Suprapubic skin (tissue), 4 donors: ENCODE measurements at regions not wholly inside any gene's neighbourhood (a gene's known extent, or its start where the extent isn't known, plus 50 kb on each side); places are given as distances from the start of the nearest gene placed in this dataset.

Experiments
- EP300 ChIP-seq: sonication (generic); formaldehyde crosslinking; IDR thresholded peaks from one replicate; pipeline ENCODE4 v1.6.1; 2017; ENCODE audit warnings: antibody characterized with exemption
- POLR2A ChIP-seq, 2 donors: fragments of 450-650 bp; IDR thresholded peaks; one replicate each; pipeline ENCODE4 v1.6.1; 2017; ENCODE audit warnings: antibody characterized with exemption in 2 of 2, mild to moderate bottlenecking in 2 of 2, moderate library complexity in 2 of 2
- POLR2AphosphoS5 ChIP-seq, 3 donors: sonication (generic); formaldehyde crosslinking; IDR thresholded peaks; one replicate each; pipeline ENCODE4 v1.6.1; 2017; ENCODE audit warnings: antibody characterized with exemption in 3 of 3
- TF ChIP-seq, protein P1 (sequence below), 2 donors: fragments of 200-600 bp in 1 of 2; fragments of 450-650 bp in 1 of 2; sonication (generic) in 1 of 2; IDR thresholded peaks; one replicate each; pipeline ENCODE4 v1.5.1; 2016 to 2019; ENCODE audit warnings: antibody characterized with exemption in 2 of 2, mild to moderate bottlenecking in 1 of 2, moderate library complexity in 1 of 2

DNA sequence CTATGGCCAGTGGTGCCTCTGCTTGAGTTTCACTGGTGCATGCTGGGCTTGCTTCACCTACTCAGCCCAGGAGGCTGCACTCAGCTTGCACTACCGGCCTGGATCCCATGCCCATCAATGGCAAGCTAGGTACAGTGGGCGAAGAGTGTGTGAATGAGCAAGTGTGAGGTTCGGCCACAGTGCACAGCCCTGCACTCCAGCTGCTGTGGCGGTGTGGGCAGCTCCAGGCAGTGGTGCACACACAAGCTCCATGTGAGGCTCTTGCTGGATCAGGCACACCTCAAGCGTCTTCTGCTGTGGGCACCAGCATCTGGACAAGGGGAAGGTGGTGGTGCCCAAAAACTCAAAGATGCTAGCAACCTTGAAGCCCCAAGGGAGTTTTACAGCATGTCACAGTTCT, 820.9 kb upstream of the LCORL start:
- TF ChIP-seq, protein P1, sequence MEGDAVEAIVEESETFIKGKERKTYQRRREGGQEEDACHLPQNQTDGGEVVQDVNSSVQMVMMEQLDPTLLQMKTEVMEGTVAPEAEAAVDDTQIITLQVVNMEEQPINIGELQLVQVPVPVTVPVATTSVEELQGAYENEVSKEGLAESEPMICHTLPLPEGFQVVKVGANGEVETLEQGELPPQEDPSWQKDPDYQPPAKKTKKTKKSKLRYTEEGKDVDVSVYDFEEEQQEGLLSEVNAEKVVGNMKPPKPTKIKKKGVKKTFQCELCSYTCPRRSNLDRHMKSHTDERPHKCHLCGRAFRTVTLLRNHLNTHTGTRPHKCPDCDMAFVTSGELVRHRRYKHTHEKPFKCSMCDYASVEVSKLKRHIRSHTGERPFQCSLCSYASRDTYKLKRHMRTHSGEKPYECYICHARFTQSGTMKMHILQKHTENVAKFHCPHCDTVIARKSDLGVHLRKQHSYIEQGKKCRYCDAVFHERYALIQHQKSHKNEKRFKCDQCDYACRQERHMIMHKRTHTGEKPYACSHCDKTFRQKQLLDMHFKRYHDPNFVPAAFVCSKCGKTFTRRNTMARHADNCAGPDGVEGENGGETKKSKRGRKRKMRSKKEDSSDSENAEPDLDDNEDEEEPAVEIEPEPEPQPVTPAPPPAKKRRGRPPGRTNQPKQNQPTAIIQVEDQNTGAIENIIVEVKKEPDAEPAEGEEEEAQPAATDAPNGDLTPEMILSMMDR (IDR thresholded peaks at IDR 0.05), result no peak
- TF ChIP-seq POLR2AphosphoS5 (IDR thresholded peaks at IDR 0.05) (no peak), POLR2A (IDR thresholded peaks at IDR 0.05) (no peak), EP300 (no peak)
